NCI-H1048 (cell line): ENCODE measurements at regions not wholly inside any gene's neighbourhood (a gene's known extent, or its start where the extent isn't known, plus 50 kb on each side); places are given as distances from the start of the nearest gene placed in this dataset.
"Not testable (repeated sequence)": the region's sequence is repeated elsewhere in the genome, so short reads cannot be mapped to it uniquely, and the experiment has no call there.

Source experiments
- DNase-seq: peaks from one replicate; lab custom pipeline; 2025; lab: John Stamatoyannopoulos, UW

GRCh38 chr13:44306371-44307192 lies 67.0 kb upstream of the SERP2 start:
- no peak for DNase-seq

GRCh38 chr13:44307255-44307654 lies 66.4 kb upstream of the SERP2 start:
- DNase-seq = no peak

- DNase-seq = no peak
Measured at GRCh38 chr13:44307844-44308243, 65.8 kb upstream of the SERP2 start.

GRCh38 chr13:44308352-44308751 lies 65.3 kb upstream of the SERP2 start:
- no peak for DNase-seq

- no peak for DNase-seq
Measured at GRCh38 chr13:44309794-44310757, 63.5 kb upstream of the SERP2 start.

GRCh38 chr13:44311011-44311780 lies 62.4 kb upstream of the SERP2 start:
- DNase-seq = no peak

- DNase-seq = no peak
Measured at GRCh38 chr13:44312131-44312530, 61.5 kb upstream of the SERP2 start.

- no peak for DNase-seq
Measured at GRCh38 chr13:44312834-44313551, 60.6 kb upstream of the SERP2 start.

GRCh38 chr13:44313674-44314073 lies 60.0 kb upstream of the SERP2 start:
- no peak for DNase-seq

- DNase-seq = not testable (repeated sequence)
Measured at GRCh38 chr13:44314160-44314559, 59.5 kb upstream of the SERP2 start.

GRCh38 chr13:44317752-44318151 lies 55.9 kb upstream of the SERP2 start:
- DNase-seq = no peak

GRCh38 chr13:44318161-44318560 lies 55.5 kb upstream of the SERP2 start:
- DNase-seq = no peak

GRCh38 chr13:44320611-44321010 lies 53.0 kb upstream of the SERP2 start:
- DNase-seq = no peak

GRCh38 chr13:44321961-44322360 lies 51.7 kb upstream of the SERP2 start:
- DNase-seq = no peak

- no peak for DNase-seq
Measured at GRCh38 chr13:44322928-44323327, 50.7 kb upstream of the SERP2 start.

GRCh38 chr13:44323754-44324153 lies 49.9 kb upstream of the SERP2 start:
- no peak for DNase-seq
